HG02870 (cell line): ENCODE measurements at regions not wholly inside any gene's neighbourhood (a gene's known extent, or its start where the extent isn't known, plus 50 kb on each side); places are given as distances from the start of the nearest gene placed in this dataset.
"Not testable (repeated sequence)": the region's sequence is repeated elsewhere in the genome, so short reads cannot be mapped to it uniquely, and the experiment has no call there.

Experiments used
- ATAC-seq: cut with Tn5 transposase; IDR thresholded peaks from one replicate; pipeline ENCODE4 v1.9.1; 2021; ENCODE audit warnings: mild to moderate bottlenecking, moderate library complexity; ENCODE audit not compliant: unreplicated experiment

DNA sequence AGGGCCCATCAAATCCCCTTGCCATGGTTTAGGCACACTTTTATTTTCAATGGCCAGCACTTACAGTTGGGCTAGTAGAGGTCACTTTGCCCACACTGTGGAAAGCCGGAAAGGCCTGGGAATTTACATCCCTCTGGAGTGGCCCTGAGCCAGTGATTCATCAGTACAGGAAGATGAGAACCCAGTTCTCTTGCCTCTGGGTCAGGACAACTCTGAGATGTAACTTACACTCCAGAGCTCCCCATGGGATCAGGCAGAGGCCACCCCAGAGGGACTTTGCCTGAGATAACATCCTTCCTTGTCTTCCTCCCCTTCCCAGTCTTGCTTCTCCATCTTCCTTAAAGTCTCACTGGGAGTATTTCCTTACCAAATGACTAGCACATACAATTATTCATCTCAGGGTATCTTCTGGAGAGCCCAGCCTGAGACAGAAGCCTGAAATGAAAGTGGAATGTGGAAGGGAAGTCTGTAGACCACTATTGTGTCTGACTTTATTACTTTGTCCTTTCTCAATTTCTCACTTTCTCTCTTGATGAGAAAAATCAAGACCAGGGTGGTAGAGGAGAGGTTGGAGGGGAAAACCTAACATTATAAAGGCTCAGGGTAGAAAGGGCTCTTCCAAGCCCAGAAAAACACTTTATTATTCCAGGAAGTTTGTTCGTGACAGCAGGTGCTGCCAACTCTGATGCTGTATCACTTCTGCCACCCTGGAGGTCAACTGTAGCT lies 220.8 kb downstream of the ZNF621 start:
- ATAC-seq: no peak

GRCh38 chr3:40751666-40752065 lies 226.9 kb downstream of the ZNF621 start:
- no peak for ATAC-seq

- ATAC-seq: no peak
Observed at GRCh38 chr3:40752492-40752891, 227.7 kb downstream of the ZNF621 start.

DNA sequence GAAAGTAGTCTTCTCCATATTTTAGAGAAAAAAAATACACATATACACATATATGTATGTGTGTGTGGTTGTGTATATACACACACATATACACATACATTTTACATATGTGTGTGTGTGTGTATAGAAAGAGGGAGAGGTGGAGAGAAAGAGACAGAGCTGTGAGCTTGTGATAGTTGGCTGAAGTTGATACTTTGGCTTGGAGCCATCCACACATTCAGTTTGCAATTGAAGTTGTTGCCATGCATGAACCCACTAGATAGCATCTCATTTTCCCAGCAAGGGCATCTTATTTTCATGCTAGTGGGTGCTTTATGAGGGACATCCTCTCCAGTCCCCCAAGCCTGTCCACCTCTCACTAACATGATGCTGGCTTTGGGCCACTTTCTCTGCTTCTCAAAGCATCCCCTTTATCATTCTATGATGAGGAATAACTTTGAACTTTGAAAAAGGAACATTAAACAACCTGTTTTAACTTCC lies 228.6 kb downstream of the ZNF621 start:
- no peak for ATAC-seq

GRCh38 chr3:40753951-40754350 lies 229.2 kb downstream of the ZNF621 start:
- ATAC-seq: no peak

GRCh38 chr3:40754994-40755393 lies 230.2 kb downstream of the ZNF621 start:
- no peak for ATAC-seq

- ATAC-seq: no peak
Observed at GRCh38 chr3:40756500-40756899, 231.7 kb downstream of the ZNF621 start.

DNA sequence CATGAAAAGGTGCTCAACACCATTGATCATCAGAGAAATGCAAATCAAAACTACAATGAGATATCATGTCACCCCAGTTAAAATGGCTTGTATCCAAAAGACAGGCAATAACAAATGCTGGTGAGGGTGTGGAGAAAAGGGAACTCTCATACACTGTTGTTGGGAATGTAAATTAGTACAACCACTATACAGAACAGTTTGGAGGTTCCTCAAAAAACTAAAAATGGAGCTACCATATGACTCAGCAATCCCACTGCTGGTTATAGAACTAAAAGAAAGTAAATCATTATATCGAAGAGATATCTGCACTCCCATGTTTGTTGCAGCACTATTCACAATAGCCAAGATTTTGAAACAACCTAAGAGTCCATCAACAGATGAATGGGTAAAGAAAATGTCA lies 238.0 kb downstream of the ZNF621 start:
- not testable (repeated sequence) for ATAC-seq

DNA sequence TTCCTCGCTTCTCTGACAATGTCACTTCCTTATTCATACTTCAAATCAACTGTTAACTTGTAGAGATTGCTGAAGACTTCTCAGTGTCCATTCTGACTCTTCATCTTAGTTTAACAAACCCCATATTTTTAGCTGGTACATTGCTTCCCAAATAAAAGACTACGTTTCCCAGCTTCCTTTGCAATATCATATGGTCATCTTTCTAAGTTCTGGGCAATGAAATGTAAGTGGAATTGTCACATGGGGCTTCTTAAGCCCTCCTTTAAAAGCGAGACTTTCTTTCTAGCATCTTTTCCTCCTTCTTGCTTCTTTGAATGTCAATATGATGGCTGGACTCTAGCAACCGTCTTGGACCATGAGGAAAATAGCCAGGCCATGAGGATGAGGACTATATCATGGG lies 239.0 kb downstream of the ZNF621 start:
- ATAC-seq: no peak

DNA sequence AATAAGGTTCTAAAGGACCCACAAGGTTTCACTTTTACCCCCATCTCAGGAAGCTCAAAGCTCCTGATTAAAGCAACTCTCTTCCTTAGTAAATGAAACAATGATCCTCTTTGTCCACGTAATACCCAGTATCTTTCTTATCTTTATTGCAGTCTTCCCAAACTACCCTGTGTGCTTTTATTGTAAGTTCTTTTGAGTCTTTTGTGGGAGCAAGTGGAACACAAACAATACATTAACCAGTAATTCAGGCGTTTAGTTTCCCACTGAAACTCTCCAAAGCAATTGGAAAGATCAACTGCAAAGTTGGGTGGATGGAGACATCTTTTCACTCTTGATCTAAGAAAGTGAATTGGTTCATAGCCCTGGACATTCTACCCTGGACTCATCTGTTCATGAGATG lies 240.0 kb downstream of the ZNF621 start:
- ATAC-seq: no peak

DNA sequence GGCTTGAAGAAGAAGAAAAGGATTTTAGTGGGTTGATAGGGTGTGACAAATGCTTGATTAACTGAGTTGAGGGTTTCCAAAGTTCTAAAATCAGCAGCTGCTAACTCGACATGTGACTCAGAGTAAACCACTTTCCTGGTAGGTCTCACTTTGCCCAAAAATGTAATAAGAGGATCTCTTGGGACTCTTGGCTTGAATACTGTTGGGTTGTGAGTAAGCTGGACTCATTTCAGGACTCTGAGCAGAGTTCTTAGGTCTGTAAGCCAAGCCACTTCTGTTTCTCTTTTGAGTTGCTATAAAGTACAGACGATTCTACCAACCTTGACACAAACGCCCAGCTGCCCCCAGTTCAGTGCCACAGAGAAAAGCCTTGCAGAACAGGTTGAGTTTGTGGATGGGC lies 241.1 kb downstream of the ZNF621 start:
- ATAC-seq: peak; percentile 75

DNA sequence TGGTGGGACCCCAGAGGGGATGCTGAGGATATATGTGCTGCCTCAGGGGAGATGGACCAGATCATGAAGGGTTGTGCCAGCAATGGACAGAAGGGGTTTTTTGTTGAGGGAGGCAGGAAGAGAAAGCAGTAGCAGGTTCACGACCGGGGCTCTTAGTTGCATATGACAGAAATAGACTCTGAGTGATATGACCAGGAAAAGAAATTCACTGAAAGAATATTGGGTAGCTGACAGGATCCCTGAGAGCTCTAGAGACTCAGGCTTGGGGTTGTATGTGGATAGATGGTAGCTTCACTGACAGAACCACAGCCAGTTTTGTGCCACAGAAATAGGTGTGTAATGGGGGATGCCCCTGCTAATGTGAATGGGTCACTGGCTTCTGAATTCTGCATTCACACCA lies 241.6 kb downstream of the ZNF621 start:
- peak; percentile 32 for ATAC-seq

GRCh38 chr3:40768046-40768445 lies 243.3 kb downstream of the ZNF621 start:
- no peak for ATAC-seq

DNA sequence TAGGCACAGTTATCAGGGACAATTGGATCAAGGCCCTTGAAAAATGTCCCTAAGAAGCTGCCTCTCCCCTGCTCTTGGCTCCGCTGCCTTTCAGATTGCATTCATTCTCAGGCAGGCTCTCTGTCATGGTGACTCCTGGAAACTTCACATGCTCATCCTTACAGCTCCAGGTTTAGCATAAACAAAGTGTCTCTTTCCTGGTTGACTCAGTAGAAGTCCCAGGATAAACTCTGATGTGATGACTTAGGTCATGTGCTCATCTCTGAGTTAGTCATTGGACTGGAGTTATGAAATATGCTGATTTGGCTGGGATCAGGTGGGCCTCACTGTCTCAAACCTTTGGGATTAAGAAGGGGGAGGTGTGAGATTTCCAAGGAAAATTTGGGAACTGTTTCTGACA lies 243.8 kb downstream of the ZNF621 start:
- ATAC-seq: no peak

DNA sequence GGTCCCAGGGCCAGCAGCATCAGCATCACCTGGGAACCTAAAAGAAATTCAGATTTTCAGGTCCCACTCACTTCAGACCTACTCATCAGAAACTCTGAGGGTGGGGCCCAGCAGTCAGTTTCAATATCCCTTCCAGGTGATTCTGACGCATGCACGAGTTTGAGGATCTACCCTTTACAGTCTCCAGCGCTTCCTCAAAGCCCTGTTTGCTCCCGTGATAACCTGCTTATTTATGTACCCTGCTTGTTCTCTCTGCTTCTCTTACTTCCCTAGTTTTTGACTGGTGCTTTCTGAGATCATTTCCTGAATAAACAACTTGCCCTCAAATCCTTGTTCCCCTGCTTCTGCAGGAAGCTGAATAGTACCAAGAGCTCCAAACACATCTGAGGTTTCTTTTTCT lies 245.3 kb downstream of the ZNF621 start:
- no peak for ATAC-seq

- no peak for ATAC-seq
Observed at GRCh38 chr3:40771112-40771511, 246.4 kb downstream of the ZNF621 start.

DNA sequence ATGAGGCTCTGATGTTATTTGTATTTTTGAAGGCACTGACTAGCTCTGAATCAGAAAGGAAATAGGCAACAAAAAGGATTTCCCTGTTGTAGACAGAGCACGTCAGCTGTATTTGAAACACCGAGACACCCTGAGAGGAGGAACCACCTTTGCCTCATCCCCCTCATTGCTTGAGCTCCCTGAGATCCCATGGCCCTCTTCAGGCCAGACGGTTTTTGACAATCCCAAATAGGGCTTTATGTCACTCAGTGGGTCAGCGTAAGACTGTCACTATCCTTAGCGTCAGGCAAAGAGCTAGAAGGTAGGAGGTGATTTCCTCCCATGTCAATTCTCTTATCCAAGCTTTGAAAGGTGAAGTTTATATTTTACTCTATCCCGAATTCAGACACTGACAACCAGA lies 254.3 kb downstream of the ZNF621 start:
- ATAC-seq: no peak

DNA sequence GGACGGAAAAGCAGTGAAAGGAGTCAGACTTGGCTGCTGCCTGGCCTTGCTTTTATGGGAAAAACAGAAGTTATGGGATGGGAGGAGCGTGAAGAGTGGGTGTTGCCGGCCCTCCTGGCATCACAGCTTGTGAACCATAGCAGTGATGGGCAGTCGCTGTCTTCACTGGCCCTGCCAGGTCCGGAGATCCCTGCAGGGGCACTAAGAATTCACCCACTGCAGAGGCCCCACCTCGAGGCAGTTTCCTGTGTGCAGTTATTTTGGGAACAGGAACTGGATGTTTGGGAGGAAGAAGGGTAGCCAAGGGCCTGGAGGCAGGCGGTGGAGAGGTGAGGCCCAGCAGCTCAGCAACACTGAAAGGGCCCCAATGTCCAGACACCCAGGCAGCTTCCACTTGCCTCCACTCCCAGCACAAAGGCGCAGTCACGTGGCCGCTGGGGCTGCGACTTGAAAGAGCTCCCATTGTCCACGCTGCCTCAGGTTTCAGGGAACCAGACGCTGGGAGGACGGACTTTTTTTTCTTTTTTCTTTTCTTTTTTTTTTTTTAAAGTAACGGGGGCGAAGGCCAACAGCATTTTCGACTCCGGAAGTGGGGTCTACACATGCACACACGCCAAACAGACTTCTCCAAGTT lies 255.6 kb downstream of the ZNF621 start:
- no peak for ATAC-seq

DNA sequence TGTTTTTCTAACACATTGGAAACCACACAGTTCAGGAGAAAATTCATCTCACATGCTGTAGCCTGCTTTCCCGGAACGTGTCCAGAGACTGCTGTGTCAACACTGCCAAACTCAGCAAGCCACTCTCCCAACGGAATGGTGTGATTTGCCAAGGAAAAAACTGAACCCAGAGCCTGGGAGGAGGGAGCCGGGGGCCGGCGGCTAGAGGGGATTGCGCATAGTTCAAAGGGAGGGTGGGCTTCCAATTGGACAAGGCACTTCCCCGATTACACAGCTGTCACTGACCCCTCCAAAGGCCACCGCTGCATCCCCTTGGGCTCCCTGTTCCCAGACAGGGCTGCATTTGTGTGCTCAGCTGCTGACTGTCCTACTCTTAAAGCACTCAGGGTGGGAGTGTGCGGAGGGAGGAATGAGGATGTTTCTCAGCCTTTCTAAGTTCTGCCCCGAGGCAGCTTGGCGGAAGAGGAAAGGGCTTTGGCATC lies 256.2 kb downstream of the ZNF621 start:
- ATAC-seq: no peak

- ATAC-seq: no peak
Observed at GRCh38 chr3:40782111-40782721, 257.5 kb downstream of the ZNF621 start.

GRCh38 chr3:40790746-40791145 lies 266.0 kb downstream of the ZNF621 start:
- ATAC-seq: no peak

DNA sequence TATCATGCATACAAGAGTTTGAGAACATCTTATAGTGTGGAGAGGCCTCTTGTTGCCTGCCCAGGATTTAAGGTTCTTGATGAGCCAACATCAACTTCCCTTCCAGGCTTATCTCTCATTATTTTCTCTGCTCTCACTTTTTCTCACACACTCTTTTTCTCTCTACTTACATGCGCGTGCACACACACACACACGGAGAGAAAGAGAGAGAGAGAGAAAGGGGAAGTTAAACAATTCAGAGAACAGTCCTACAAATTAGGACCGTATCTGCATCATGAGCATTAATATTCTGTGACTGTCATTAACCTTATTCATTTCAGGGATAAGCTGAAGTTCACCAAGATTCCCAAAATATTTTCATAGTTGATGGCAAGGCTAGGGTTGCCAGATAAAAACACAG lies 269.0 kb downstream of the ZNF621 start:
- ATAC-seq: no peak
